ENCODE measurements at regions not wholly inside any gene's neighbourhood (a gene's known extent, or its start where the extent isn't known, plus 50 kb on each side); places are given as distances from the start of the nearest gene placed in this dataset.
"Not testable (repeated sequence)": the region's sequence is repeated elsewhere in the genome, so short reads cannot be mapped to it uniquely, and the experiment has no call there.

DNA sequence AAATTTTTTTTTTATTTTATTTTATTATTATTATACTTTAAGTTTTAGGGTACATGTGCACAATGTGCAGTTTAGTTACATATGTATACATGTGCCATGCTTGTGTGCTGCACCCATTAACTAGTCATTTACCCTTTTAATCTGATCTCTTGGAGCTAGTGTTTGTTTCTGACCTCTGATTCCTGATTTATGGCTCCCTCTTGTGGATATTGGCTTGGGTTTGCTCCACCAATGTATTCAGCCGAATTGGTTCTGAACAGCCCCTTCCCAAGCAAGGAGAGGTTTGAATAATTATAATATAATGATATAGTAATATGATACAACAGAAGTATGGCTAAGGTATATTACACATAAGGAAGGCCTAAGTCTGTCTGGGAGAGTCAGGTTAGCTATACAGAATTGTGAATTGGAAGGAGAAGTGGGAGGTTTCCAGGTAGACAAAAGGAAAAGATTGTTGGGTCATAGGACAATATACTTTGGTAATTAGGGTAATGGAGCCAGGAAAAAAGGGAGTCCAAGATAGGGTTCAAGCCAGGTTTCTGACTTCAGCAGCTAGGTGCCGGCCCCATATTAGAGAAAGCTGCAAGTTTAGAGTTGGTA lies 53.1 kb upstream of the HMCN1 start:
- DNase-seq, result no peak

GRCh38 chr1:185680453-185680852 lies 53.7 kb upstream of the HMCN1 start:
- no peak for DNase-seq

GRCh38 chr1:185679220-185679619 lies 55.0 kb upstream of the HMCN1 start:
- no peak for DNase-seq

DNA sequence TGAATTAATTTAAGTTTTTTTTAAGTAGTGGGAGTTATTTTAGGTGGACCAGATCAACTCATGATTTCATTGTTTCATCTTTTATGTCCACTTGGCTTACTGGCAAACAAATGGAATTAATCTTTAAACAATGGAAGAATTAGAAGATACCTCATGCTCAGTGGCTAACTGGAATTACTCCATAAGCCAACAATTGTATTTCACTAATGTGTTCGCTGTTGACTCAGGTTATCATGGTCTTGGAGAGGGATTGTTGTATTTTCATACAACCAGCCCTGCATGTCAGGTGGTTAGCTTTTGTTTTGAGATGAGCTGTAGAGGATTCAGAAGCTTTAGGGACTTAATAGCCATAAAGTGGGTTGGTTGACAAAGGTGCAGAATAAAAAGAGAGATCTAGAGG lies 57.2 kb upstream of the HMCN1 start:
- no peak for DNase-seq

DNA sequence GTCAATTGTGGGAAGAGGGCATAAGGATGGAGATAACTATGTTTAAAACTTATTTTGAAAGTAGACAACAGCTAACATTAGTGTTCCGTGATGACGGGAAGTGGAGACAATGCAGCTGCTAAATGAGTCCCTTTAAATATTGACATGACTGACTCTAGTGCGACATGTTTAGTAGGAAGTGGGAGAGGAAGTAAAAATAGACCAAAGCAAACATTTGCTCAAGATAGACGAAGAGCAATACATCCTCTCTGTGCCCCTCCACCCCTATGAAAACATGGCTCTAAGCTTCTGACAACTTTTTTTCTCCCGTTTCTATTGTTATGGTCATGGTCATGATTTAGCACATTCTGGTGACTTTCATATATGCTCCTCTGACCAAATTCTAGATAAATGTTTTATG lies 60.0 kb upstream of the HMCN1 start:
- DNase-seq, result no peak

DNA sequence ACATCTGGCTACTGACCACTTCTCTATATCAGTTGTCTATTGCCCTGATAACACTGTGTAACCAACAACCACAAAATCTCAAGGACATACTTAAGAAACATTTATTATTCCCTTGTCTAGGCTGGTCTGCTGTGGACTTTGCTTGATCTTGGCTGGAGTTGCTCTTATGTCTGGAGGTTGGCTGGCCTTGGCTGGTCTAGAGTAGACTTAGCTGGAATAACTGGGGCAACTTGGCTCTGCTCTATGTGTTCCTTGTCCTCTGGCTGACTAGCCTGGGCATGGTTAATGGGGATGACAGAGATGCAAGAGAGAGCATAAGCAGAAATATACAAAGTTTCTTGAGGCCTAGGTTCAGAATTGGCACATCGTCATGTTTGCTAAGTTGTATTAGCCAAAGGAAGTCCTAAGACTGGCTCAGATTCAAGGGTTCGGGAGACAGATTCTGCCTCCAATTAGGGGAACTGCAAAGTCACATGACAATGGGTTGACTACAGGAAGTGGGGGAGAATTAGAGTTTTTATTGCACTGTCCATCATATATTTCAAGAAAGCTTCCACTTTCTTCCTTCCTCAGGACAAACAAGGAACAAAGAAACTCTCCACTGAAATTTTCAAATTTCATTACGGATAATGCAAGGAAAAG lies 61.4 kb upstream of the HMCN1 start:
- no peak for DNase-seq

DNA sequence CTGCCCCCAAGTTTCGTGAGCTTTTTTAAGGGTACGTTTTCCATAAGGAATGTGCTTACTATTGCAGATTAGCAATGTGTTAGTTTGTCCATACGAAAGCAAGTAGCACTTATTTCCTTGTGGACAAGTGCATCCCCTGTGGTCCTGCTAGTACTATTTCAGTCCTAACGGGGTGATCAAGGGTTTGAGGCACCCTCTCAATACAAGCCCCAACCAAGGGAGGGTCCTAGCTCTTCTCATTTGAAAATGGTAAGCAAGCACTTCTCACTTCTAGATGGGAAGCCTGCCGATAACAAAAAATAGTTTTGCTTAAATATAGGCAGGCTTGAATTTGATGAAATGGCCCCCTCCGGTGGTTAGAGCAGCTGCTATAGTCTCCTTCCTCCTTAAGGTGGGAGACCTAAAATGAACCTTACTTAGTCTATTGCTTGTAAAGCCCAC lies 64.0 kb upstream of the HMCN1 start:
- no peak for DNase-seq

GRCh38 chr1:185668013-185668412 lies 66.2 kb upstream of the HMCN1 start:
- no peak for DNase-seq

GRCh38 chr1:185666582-185666981 lies 67.6 kb upstream of the HMCN1 start:
- no peak for DNase-seq

DNA sequence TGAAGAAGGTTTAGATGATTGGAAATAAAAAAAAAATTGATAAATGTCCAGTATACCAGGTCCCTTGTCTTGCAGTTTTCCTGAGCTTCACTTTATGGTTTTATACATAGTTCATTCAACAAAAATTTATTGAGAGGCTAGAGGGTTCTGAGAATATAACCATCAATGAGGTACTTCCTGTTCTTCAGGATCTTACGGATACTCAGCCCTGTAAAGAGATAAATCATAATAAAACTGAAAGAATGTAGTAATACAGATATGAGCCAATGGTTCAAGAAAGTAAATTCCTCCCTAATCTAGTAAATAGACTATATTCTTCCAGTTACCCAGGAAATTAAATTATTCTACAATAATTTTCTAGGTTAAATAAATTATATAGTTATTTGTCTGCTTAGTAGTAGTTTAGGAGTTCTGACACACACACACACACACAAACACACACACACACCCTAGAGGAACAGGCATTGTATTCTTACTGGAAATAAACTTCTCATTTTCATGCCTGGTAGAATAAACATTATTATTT lies 70.4 kb upstream of the HMCN1 start:
- DNase-seq, result no peak

DNA sequence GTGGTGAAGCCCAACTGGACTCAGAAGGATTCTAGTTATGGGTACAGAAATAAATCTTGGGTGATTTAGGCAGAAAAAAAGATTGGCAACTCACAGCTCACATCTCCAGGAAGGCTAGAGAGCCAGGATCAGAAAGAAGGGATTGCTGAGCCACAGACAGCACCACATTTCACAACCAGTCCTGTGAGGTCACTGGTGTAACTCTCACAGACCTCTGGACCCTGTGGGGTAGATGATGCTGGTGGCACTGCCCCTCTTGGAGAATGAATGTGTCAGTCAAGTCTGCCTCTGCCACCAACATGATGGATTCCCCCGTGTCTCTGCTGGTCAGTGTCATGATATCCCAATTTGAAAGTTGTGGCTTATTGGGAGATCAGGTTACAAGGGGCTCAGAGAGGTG lies 70.9 kb upstream of the HMCN1 start:
- no peak for DNase-seq

- DNase-seq, result no peak
Observed at GRCh38 chr1:185661971-185662370, 72.2 kb upstream of the HMCN1 start.

DNA sequence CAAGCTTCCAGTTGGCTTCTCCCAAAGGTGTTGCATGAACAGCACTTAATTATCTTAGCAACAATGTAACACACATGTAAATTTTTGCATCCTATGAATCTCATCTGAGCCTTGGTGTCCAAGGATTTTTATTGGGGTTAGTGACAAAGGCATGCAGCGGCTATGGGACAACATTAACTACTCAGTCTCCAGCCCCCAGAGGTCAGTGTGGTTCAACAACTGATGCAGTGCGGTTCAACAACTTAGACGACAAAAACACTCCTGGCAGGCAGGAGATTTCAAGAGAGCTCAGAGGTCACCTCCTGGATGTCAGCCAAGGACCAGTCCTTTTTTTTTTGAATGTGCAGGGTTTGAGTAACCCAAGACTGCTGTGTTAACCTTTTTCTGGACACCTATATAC lies 77.5 kb upstream of the HMCN1 start:
- DNase-seq, result no peak

DNA sequence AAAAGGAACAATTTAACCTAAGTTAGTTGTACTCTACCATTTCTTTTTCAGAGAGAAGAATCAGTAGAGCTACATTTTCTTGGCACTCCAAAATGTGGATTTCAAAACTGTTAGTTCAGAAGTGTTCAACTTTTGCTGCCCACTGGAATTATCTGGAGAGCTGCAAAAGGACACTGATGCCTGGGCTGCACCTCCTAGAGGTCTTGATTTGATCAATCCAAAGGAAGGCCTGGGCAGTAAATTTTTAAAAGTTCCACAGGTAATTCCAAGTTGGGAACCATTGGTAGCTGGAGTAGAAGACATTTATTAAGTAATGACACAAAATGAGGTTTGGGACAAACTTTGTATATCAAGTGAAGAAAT lies 79.3 kb upstream of the HMCN1 start:
- DNase-seq, result no peak

GRCh38 chr1:185654199-185654951 lies 79.8 kb upstream of the HMCN1 start:
- no peak for DNase-seq

GRCh38 chr1:185653615-185654014 lies 80.6 kb upstream of the HMCN1 start:
- no peak for DNase-seq

GRCh38 chr1:185652348-185652747 lies 81.8 kb upstream of the HMCN1 start:
- DNase-seq, result no peak

GRCh38 chr1:185650602-185651230 lies 83.5 kb upstream of the HMCN1 start:
- no peak for DNase-seq

GRCh38 chr1:185648858-185649589 lies 85.2 kb upstream of the HMCN1 start:
- no peak for DNase-seq

DNA sequence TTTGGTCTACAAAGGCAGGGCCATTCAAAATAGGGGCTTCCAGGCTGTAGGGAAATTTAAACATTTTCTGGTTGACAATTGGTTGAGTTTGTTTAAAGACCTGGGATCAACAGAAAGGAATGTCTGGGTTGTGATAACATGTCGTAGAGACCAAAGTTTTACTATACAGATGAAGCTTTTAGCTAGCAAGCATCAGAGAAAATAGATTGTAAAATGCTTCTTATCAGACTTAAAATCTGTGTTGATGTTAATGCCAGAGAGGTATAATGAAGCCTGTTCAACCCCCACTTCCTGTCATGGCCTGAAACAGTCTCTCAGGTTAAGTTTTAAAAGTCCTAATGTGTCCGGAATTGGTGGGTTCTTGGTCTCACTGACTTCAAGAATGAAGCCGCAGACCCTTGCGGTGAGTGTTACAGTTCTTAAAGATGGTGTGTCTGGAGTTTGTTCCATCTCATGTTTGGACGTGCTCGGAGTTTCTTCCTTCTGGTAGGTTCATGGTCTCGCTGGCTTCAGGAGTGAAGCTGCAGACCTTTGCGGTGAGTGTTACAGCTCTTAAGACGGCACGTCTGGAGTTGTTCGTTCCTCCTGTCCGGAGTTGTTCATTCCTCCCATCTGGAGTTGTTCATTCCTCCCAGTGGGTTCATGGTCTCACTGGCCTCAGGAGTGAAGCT lies 86.5 kb upstream of the HMCN1 start:
- DNase-seq, result not testable (repeated sequence)

DNA sequence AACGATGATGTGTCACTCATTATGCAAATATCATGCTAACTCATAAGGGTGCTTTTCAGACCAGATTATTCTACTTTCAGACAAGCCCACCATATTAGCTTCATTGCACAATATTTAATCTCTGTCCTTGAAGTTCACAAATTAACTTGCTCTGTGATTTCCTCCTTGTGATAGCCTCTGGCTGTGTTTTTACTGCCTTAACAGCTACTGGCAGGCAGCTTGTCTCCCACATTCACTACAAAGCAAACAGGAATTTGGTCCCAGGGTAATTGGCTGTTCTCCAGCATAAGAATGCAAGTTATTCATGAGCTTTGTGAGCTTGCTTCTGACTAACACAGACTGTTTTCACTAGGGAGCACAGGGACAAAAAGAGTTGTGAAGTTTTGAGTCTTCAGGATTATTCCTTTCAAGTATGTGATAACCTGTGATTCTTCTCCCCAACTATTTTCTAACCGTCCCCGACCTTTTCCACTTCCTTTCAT lies 87.9 kb upstream of the HMCN1 start:
- no peak for DNase-seq

DNA sequence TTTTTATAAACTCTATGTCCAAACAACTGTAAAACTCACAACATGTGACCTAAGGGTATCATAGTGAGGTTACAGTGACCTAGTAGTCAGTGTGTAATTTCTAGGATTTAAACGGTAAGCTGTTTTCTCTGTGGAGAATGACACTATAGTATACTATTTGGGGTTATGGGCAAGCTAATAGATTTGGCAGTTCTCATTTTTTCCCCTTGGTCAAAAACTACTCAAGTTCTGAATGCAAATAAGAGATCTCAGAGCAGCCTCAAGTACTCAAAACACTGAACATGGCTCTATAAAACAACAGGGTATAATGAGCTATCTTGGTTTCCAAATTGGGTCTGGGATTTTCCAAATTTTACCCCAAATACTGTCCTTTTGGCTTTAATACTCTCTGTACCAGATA lies 88.5 kb upstream of the HMCN1 start:
- no peak for DNase-seq
